VCaP (cell line): ENCODE measurements at regions not wholly inside any gene's neighbourhood (a gene's known extent, or its start where the extent isn't known, plus 50 kb on each side); places are given as distances from the start of the nearest gene placed in this dataset.

ENCODE experiments used
- H3K27ac ChIP-seq: fragments of 450-650 bp; 2 replicates; pipeline ENCODE4 v1.5.1; 2017
- CTCF ChIP-seq: fragments of 450-650 bp; conservative IDR thresholded peaks from 2 replicates; pipeline ENCODE4 v1.5.1; 2017; ENCODE audit warnings: mild to moderate bottlenecking, moderate library complexity

- TF ChIP-seq CTCF, result no peak
- no peak overlapping the region for H3K27ac ChIP-seq
Measured at GRCh38 chr7:81014266-81014665, 95.4 kb upstream of the SEMA3C start.

GRCh38 chr7:81013083-81013817, 94.4 kb upstream of the SEMA3C start:
- TF ChIP-seq CTCF, result no peak
- H3K27ac ChIP-seq, result no peak overlapping the region

- no peak overlapping the region for H3K27ac ChIP-seq
- no peak for TF ChIP-seq CTCF
Measured at GRCh38 chr7:81008901-81009300, 90.0 kb upstream of the SEMA3C start.

- H3K27ac ChIP-seq, result no peak overlapping the region
- TF ChIP-seq CTCF, result no peak
Measured at GRCh38 chr7:81007051-81007450, 88.2 kb upstream of the SEMA3C start.

GRCh38 chr7:81005254-81005653, 86.4 kb upstream of the SEMA3C start:
- H3K27ac ChIP-seq, result no peak overlapping the region
- TF ChIP-seq CTCF, result no peak

- TF ChIP-seq CTCF, result no peak
- no peak overlapping the region for H3K27ac ChIP-seq
Measured at GRCh38 chr7:81004098-81004497, 85.2 kb upstream of the SEMA3C start.

GRCh38 chr7:81003326-81003725, 84.5 kb upstream of the SEMA3C start:
- no peak overlapping the region for H3K27ac ChIP-seq
- no peak for TF ChIP-seq CTCF
